ENCODE measurements at regions not wholly inside any gene's neighbourhood (a gene's known extent, or its start where the extent isn't known, plus 50 kb on each side); places are given as distances from the start of the nearest gene placed in this dataset.
A peak's percentile ranks its signal among the peaks of the same experiment; 100 is the strongest.

DNA sequence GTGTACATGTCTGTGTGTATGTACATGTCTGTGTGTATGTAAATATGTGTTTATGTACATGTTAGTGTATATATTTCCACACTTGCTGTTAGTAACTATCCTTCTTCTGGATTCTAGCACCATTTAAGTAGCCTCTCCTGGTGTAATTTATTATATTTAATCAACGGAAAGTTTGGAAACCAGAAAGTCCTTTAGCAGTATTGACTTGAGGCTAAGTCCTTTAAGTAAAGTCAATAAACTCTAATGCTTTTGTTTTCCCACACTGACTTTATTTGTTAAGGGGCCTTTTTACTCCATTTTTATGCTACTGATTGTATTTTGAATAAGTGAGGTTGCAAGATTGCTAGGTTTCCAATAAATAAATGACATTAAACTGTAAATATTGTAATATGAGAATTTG, 876.4 kb upstream of the SEL1L start:
- Histone ChIP-seq H3K4me1 (peaks cover 10 to 12% of the 10 kb centered on the region in 2 donors), H3K27me3 (no peaks in the 10 kb centered on the region), H3K4me3 (replicated peaks in 1 of 3) (no peak overlapping the region), H3K27ac (no peak overlapping the region), H3K36me3 (no peaks in the 10 kb centered on the region), H3K9me3 (no peaks in the 10 kb centered on the region)
- DNase-seq = no peak
- intact Hi-C loops (cut with DNase I) = no loop called here
- 75 to 80% methylated on average over 1 of the region's 1 CpG for WGBS, 2 donors
- TF ChIP-seq, protein P1, sequence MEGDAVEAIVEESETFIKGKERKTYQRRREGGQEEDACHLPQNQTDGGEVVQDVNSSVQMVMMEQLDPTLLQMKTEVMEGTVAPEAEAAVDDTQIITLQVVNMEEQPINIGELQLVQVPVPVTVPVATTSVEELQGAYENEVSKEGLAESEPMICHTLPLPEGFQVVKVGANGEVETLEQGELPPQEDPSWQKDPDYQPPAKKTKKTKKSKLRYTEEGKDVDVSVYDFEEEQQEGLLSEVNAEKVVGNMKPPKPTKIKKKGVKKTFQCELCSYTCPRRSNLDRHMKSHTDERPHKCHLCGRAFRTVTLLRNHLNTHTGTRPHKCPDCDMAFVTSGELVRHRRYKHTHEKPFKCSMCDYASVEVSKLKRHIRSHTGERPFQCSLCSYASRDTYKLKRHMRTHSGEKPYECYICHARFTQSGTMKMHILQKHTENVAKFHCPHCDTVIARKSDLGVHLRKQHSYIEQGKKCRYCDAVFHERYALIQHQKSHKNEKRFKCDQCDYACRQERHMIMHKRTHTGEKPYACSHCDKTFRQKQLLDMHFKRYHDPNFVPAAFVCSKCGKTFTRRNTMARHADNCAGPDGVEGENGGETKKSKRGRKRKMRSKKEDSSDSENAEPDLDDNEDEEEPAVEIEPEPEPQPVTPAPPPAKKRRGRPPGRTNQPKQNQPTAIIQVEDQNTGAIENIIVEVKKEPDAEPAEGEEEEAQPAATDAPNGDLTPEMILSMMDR (IDR thresholded peaks at IDR 0.05) = no peak
- no peak for TF ChIP-seq POLR2A (IDR thresholded peaks at IDR 0.05)

DNA sequence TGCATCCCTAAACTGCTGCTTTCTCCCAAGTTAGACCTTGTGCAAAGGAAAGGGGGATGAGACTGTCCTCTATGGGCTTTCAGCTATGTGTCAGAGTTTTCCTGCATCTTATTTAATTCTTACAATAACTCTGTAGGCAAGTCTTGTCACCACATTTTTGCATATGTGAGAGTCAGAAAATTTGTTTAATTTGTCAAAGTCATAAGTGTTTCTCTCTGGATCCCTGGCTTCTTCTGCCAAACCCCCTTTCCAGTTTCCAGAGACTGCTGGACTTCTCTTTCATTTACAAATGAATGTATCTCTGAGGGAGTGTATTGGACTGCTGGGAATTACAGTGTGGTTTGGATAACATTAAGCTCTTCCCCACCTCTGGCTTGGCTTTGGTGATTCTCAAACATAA, 877.6 kb upstream of the SEL1L start:
- peak overlapping the region in 1 of 3 donors; percentile 24 for H3K27ac ChIP-seq
- H3K36me3 ChIP-seq = no peaks in the 10 kb centered on the region
- no peak overlapping the region for H3K4me3 ChIP-seq (replicated peaks in 1 of 3)
- peaks cover 10 to 12% of the 10 kb centered on the region in 2 donors for H3K4me1 ChIP-seq
- no peaks in the 10 kb centered on the region for H3K9me3 ChIP-seq
- DNase-seq = no peak
- TF ChIP-seq, protein P1 (IDR thresholded peaks at IDR 0.05) = no peak
- TF ChIP-seq POLR2A (IDR thresholded peaks at IDR 0.05) = no peak
- intact Hi-C loops (cut with DNase I) = no loop called here
- H3K27me3 ChIP-seq = no peaks in the 10 kb centered on the region

DNA sequence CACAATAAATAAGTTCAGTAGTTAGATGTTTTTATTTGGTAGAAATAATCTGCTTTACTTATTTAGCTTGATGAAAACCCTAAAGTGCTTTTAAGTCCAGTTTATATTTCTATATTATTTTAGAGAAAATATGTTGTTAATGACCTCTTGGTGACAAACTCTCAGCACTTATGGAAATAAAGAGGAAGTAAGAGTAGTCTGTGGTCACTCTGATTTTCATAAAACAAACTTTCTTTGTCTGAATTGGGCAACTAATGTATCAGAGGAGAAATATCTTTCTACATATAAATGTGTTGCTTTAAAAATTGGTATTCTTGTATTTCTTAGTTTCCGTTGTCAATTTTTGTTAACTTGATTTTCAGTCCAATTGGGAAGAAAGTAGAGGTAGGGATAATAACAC, 878.9 kb upstream of the SEL1L start:
- Histone ChIP-seq H3K27ac (no peak overlapping the region), H3K9me3 (no peaks in the 10 kb centered on the region), H3K27me3 (no peaks in the 10 kb centered on the region), H3K4me3 (replicated peaks in 1 of 3) (no peak overlapping the region), H3K36me3 (no peaks in the 10 kb centered on the region), H3K4me1 (peaks cover 10 to 12% of the 10 kb centered on the region in 2 donors)
- WGBS, 2 donors = 94 to 98% methylated on average over 1 of the region's 1 CpG
- TF ChIP-seq POLR2A (IDR thresholded peaks at IDR 0.05) = no peak
- TF ChIP-seq, protein P1 (IDR thresholded peaks at IDR 0.05) = no peak
- intact Hi-C loops (cut with DNase I) = no loop called here
- no peak for DNase-seq

DNA sequence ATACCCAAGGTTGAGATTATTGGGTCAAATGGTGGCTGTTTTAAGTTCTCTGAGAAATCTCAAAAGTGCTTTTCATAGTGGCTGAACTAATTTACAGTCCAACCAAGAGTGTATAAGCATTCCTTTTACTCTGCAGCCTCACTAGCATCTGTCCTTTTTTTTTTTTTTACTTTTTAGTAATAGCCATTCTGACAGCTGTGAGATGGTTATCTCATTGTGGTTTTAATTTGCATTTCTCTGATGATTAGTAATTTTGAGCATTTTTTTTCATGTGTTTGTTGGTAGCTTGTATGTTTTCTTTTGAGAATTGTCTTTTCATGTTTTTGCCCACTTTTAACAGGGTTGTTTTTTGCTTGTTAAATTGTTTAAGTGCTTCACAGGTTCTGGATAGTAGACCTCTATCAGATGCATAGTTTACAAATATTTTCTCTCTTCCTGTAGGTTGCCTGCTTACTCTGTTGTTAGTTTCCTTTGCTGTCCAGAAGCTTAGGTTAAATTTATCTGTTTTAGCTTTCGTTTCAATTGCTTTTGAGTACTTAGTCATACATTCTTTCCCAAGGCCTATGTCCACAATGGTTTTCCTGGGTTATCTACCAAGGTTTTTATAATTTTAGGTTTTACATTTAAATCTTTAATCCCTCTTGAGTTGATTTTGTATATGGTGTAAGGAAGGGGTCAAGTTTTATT, 881.3 kb upstream of the SEL1L start:
- Histone ChIP-seq H3K36me3 (no peaks in the 10 kb centered on the region), H3K27me3 (no peaks in the 10 kb centered on the region), H3K4me3 (replicated peaks in 1 of 3) (no peak overlapping the region), H3K9me3 (no peaks in the 10 kb centered on the region), H3K4me1 (peaks cover 10 to 12% of the 10 kb centered on the region in 2 donors), H3K27ac (no peak overlapping the region)
- TF ChIP-seq POLR2A (IDR thresholded peaks at IDR 0.05) = no peak
- DNase-seq = no peak
- 40 to 43% methylated on average over 1 of the region's 1 CpG for WGBS, 2 donors
- intact Hi-C loops (cut with DNase I) = no loop called here

DNA sequence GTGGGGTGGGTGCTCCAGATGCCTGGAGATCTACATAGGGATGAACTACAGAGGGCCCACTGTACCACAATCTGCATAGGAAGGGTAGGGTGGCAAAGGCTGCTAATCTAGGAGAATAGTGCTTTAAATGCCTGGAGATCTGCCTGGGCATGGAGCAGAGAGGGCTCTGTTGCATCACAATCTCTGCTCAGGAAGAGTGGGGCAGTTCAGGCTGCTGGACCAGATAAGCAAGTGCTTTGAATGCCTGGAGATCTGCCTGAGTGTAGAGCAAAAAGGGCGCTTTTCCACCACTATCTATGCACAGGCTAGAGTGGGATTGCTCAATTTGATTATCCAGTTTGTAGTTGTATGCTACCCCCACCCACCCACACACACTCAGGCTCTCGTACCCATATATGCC, 886.3 kb upstream of the SEL1L start:
- H3K9me3 ChIP-seq = no peaks in the 10 kb centered on the region
- H3K36me3 ChIP-seq = no peaks in the 10 kb centered on the region
- intact Hi-C loops (cut with DNase I) = no loop called here
- no peak overlapping the region for H3K4me3 ChIP-seq (replicated peaks in 1 of 3)
- TF ChIP-seq POLR2A (IDR thresholded peaks at IDR 0.05) = no peak
- TF ChIP-seq, protein P1 (IDR thresholded peaks at IDR 0.05) = no peak
- 76 to 77% methylated on average over 2 of the region's 2 CpGs for WGBS, 2 donors
- no peak overlapping the region for H3K27ac ChIP-seq
- no peaks in the 10 kb centered on the region for H3K27me3 ChIP-seq
- peaks cover 10 to 12% of the 10 kb centered on the region in 2 donors for H3K4me1 ChIP-seq
- DNase-seq = peak; percentile 10 to 27
